GM19025 (cell line): ENCODE measurements at regions not wholly inside any gene's neighbourhood (a gene's known extent, or its start where the extent isn't known, plus 50 kb on each side); places are given as distances from the start of the nearest gene placed in this dataset.

Experiments
- ATAC-seq: cut with Tn5 transposase; IDR thresholded peaks from one replicate; pipeline ENCODE4 v1.9.1; 2021; ENCODE audit warnings: mild to moderate bottlenecking, low read depth, moderate library complexity; ENCODE audit not compliant: unreplicated experiment

GRCh38 chr1:213371847-213372619 lies 321.0 kb downstream of the RPS6KC1 start:
- no peak for ATAC-seq

- no peak for ATAC-seq
Observed at GRCh38 chr1:213374369-213374768, 323.3 kb downstream of the RPS6KC1 start.

GRCh38 chr1:213375002-213375401 lies 324.0 kb downstream of the RPS6KC1 start:
- ATAC-seq: no peak

- ATAC-seq: no peak
Observed at GRCh38 chr1:213376862-213377372, 325.9 kb downstream of the RPS6KC1 start.

- no peak for ATAC-seq
Observed at GRCh38 chr1:213380865-213381264, 329.8 kb downstream of the RPS6KC1 start.

GRCh38 chr1:213381572-213382084 lies 330.6 kb downstream of the RPS6KC1 start:
- ATAC-seq: no peak

GRCh38 chr1:213383465-213383864 lies 332.4 kb downstream of the RPS6KC1 start:
- ATAC-seq: no peak

- no peak for ATAC-seq
Observed at GRCh38 chr1:213385201-213385600, 334.2 kb downstream of the RPS6KC1 start.

GRCh38 chr1:213385806-213386324 lies 334.8 kb downstream of the RPS6KC1 start:
- no peak for ATAC-seq

- no peak for ATAC-seq
Observed at GRCh38 chr1:213387380-213388015, 336.5 kb downstream of the RPS6KC1 start.

GRCh38 chr1:213388199-213388598 lies 337.2 kb downstream of the RPS6KC1 start:
- no peak for ATAC-seq

- ATAC-seq: no peak
Observed at GRCh38 chr1:213389061-213389581, 338.1 kb downstream of the RPS6KC1 start.

GRCh38 chr1:213391445-213391844 lies 340.4 kb downstream of the RPS6KC1 start:
- no peak for ATAC-seq

GRCh38 chr1:213393860-213394259 lies 342.8 kb downstream of the RPS6KC1 start:
- no peak for ATAC-seq

- ATAC-seq: no peak
Observed at GRCh38 chr1:213394837-213395236, 343.8 kb downstream of the RPS6KC1 start.

- no peak for ATAC-seq
Observed at GRCh38 chr1:213397638-213398037, 346.6 kb downstream of the RPS6KC1 start.

- ATAC-seq: no peak
Observed at GRCh38 chr1:213399695-213400094, 348.7 kb downstream of the RPS6KC1 start.

- ATAC-seq: no peak
Observed at GRCh38 chr1:213409208-213409631, 358.2 kb downstream of the RPS6KC1 start.

- ATAC-seq: no peak
Observed at GRCh38 chr1:213409971-213410370, 358.9 kb downstream of the RPS6KC1 start.

GRCh38 chr1:213414346-213414745 lies 363.3 kb downstream of the RPS6KC1 start:
- ATAC-seq: no peak

GRCh38 chr1:213414911-213415310 lies 363.9 kb downstream of the RPS6KC1 start:
- ATAC-seq: no peak
